Esophagus squamous epithelium (tissue), 5 donors: ENCODE measurements at regions not wholly inside any gene's neighbourhood (a gene's known extent, or its start where the extent isn't known, plus 50 kb on each side); places are given as distances from the start of the nearest gene placed in this dataset.

Experiments
- DNase-seq: peaks from one replicate; lab custom pipeline; 2025; lab: John Stamatoyannopoulos, UW
- H3K27ac ChIP-seq, 4 donors: fragments of 200-600 bp; sonication (generic); one replicate each; pipeline ENCODE4 v1.5.1; 2016 to 2019; ENCODE audit warnings: mild to moderate bottlenecking in 1 of 4
- H3K27me3 ChIP-seq, 4 donors: fragments of 200-600 bp; sonication (generic); 1 replicate in 3 of 4; 2 replicates in 1 of 4; pipeline versions ENCODE4 v1.5.1 to v1.6.0; 2017 to 2021; ENCODE audit warnings: antibody characterized with exemption in 1 of 4
- H3K36me3 ChIP-seq, 3 donors: fragments of 200-600 bp; sonication (generic); one replicate each; pipeline ENCODE4 v1.5.1; 2016 to 2019
- H3K4me1 ChIP-seq, 3 donors: fragments of 200-600 bp; sonication (generic); one replicate each; pipeline ENCODE4 v1.5.1; 2017 to 2019
- H3K4me3 ChIP-seq, 4 donors: fragments of 200-600 bp; sonication (generic); 1 replicate in 3 of 4; 2 replicates in 1 of 4; pipeline ENCODE4 v1.5.1; 2016 to 2019; ENCODE audit warnings: mild to moderate bottlenecking in 2 of 4, moderate library complexity in 1 of 4
- H3K9me3 ChIP-seq, 3 donors: fragments of 200-600 bp; sonication (generic); one replicate each; pipeline ENCODE4 v1.5.1; 2016 to 2019
- CTCF ChIP-seq, 6 experiments: fragments of 450-650 bp in 4 of 6; fragments of 200-600 bp in 2 of 6; sonication (generic) in 2 of 6; IDR thresholded peaks; one replicate each; pipeline ENCODE4 v1.5.1; 2016 to 2019; ENCODE audit warnings: antibody characterized with exemption in 6 of 6, mild to moderate bottlenecking in 4 of 6, moderate library complexity in 4 of 6
- POLR2A ChIP-seq, 4 donors: fragments of 450-650 bp; IDR thresholded peaks; one replicate each; pipeline ENCODE4 v1.6.1; 2017; ENCODE audit warnings: antibody characterized with exemption in 4 of 4, mild to moderate bottlenecking in 4 of 4, moderate library complexity in 3 of 4
- WGBS, 2 donors: methylation state at CpG; one replicate each; pipeline ENCODE4 v1.1.5; 2018; 5-methylcytosine and 5-hydroxymethylcytosine counted together
- intact Hi-C: fragments of 100-400 bp; cut with DNase I; formaldehyde crosslinking; loops from one replicate; pipeline ENCODE4 v1.15.0; 2022
- donor health status: DM: yes; HTN: yes; CAD: no.

GRCh38 chr2:147660680-147661079, 184.1 kb upstream of the ACVR2A start:
- no peak overlapping the region for H3K4me3 ChIP-seq
- H3K36me3 ChIP-seq = no peaks in the 10 kb centered on the region
- DNase-seq = no peak
- H3K9me3 ChIP-seq = no peaks in the 10 kb centered on the region
- intact Hi-C loops = no loop called here
- no peak for TF ChIP-seq POLR2A (IDR thresholded peaks at IDR 0.05)
- TF ChIP-seq CTCF (IDR thresholded peaks at IDR 0.05) = no peak
- peaks cover 0 to 6% (median 5%) of the 10 kb centered on the region in 3 donors for H3K4me1 ChIP-seq
- H3K27ac ChIP-seq = no peak overlapping the region
- 38 to 70% methylated on average over 2 of the region's 2 CpGs for whole genome bisulfite sequencing, 2 donors
- no peaks in the 10 kb centered on the region for H3K27me3 ChIP-seq

DNA sequence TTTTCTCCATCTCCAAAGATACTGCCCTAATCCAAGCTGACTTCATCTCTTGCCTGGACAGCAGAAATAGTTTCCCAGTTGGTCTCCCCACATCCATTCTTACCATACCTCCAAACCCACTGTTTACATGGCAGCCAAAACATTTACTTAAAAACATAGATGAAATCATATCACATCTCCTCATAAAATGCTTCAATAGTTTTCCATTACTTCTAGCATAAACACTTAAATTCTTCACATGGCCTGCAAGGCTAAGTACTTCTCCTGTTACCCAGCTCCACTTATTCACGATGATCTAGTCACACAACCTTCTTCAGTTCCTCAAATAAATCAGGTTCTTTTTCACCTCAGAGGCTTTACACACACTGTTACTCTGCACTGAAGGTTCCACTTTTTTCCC, 185.8 kb upstream of the ACVR2A start:
- Histone ChIP-seq H3K9me3 (no peaks in the 10 kb centered on the region), H3K4me3 (no peak overlapping the region), H3K36me3 (no peaks in the 10 kb centered on the region), H3K27me3 (no peaks in the 10 kb centered on the region), H3K4me1 (no peaks in the 10 kb centered on the region), H3K27ac (no peak overlapping the region)
- TF ChIP-seq POLR2A (IDR thresholded peaks at IDR 0.05) (no peak), CTCF (IDR thresholded peaks at IDR 0.05) (no peak)
- intact Hi-C loops = no loop called here
- DNase-seq = no peak
- WGBS, 2 donors = 63 to 83% methylated on average over 1 of the region's 1 CpG

DNA sequence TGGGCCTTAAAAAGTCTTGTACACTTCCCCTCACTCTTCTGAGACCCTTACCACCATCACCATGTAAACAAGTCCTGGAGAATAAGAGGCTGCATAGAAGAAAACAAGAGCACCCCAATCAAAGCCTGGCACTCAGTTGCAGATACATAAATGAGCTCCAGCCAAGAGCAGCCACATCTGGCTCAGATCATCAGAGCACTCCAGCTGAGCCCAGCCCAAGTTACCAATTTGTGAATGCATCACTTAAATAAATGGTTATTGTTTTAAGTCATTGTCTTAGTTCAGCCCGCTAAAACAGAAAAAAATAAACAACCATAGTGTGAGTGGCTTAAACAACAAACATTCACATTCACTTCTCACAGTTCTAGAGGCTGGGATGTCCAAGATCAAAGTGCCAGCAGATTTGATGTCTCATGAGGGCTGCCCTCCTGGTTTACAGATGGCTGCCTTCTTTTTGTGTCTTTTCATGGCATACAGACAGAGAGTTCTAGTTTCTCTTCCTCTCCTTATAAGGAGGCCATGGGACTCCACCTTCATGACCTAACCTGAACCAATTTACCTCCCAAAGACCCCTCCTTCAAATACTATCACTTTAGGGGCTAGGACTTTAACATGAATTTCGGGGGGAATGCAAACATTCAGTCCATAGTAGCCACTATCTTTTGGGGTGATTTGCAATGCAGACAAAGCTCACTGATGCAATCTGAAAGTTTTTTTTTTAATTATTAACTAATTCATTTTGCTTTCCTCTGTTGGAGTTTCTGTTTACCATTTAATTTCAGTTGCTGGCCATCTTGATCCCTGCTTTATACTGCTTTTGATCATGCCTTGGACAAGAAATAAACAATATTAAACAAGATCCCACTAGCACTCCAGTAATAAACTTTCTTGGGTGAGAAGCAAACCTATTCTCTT, 187.5 kb upstream of the ACVR2A start:
- WGBS, 2 donors = 65 to 79% methylated on average over 2 of the region's 2 CpGs
- Histone ChIP-seq H3K9me3 (no peaks in the 10 kb centered on the region), H3K4me3 (no peak overlapping the region), H3K36me3 (no peaks in the 10 kb centered on the region), H3K27me3 (no peaks in the 10 kb centered on the region), H3K27ac (no peak overlapping the region), H3K4me1 (no peaks in the 10 kb centered on the region)
- no peak for TF ChIP-seq POLR2A (IDR thresholded peaks at IDR 0.05)
- no peak for TF ChIP-seq CTCF (IDR thresholded peaks at IDR 0.05)
- intact Hi-C loops = no loop called here
- no peak for DNase-seq

DNA sequence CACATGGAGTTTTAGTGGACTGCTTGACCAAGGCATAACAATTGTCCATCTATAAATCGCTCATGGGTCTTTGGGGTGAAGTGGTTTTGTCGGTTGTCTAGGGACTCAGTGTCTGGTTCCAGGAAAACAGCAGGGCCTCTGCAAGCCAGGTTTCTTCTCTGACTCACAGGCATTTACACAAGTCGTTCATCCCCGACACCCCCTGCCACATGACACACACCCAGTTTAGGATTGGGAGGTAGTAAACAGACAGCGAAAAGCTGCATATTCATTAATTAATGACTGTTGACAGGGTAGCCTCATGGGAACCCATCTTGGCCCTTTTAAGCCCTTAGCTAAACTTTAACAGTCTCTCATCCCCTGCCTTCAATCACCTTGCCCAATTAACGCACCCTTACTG, 194.8 kb upstream of the ACVR2A start:
- 54 to 80% methylated on average over 4 to 5 of the region's 6 CpGs for WGBS, 2 donors
- Histone ChIP-seq H3K4me1 (peaks cover 0 to 7% (median 0%) of the 10 kb centered on the region in 3 donors), H3K27me3 (no peaks in the 10 kb centered on the region), H3K9me3 (no peaks in the 10 kb centered on the region), H3K27ac (no peak overlapping the region), H3K36me3 (no peaks in the 10 kb centered on the region), H3K4me3 (no peak overlapping the region)
- no peak for TF ChIP-seq POLR2A (IDR thresholded peaks at IDR 0.05)
- TF ChIP-seq CTCF (IDR thresholded peaks at IDR 0.05) = no peak
- intact Hi-C loops = no loop called here
- no peak for DNase-seq

DNA sequence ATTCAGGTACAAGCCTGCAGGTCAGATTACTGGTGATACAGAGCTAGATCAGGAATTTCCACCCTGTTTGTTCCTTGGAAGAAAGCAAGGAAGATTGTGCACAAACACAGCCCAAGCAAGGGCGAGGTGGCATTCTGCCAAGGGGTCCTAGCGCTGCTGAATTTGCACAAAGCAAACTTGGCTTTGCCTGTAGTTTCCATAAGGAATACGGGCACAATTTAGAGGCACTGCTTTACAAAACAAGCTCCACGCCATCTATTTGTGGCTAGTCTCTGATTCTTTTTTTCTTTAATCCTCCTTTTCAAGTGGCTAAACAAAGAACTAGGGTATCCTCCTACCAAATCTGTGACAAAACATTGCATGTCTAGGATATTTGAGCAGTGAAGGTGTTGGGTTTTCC, 195.5 kb upstream of the ACVR2A start:
- Histone ChIP-seq H3K27me3 (no peaks in the 10 kb centered on the region), H3K9me3 (no peaks in the 10 kb centered on the region), H3K36me3 (no peaks in the 10 kb centered on the region), H3K4me1 (peaks cover 0 to 7% (median 0%) of the 10 kb centered on the region in 3 donors), H3K27ac (no peak overlapping the region), H3K4me3 (no peak overlapping the region)
- TF ChIP-seq CTCF (IDR thresholded peaks at IDR 0.05) (no peak), POLR2A (IDR thresholded peaks at IDR 0.05) (no peak)
- intact Hi-C loops = no loop called here
- no peak for DNase-seq
- 66 to 70% methylated on average over 3 to 4 of the region's 4 CpGs for WGBS, 2 donors
